ENCODE measurements at regions not wholly inside any gene's neighbourhood (a gene's known extent, or its start where the extent isn't known, plus 50 kb on each side); places are given as distances from the start of the nearest gene placed in this dataset.

- Histone ChIP-seq H3K36me3 (ENCODE audit: control insufficient read depth, insufficient read depth, low read length) (no peaks in the 10 kb centered on the region), H3K4me1 (replicated peaks in 1 of 2; ENCODE audit: control insufficient read depth in 2 of 2, insufficient read depth in 2 of 2, low read length in 2 of 2) (no peaks in the 10 kb centered on the region; a peak in 1 of 5 replicates), H3K27me3 (ENCODE audit: control insufficient read depth in 2 of 2, insufficient read depth in 2 of 2, low read length in 2 of 2) (no peaks in the 10 kb centered on the region), H4K20me1 (replicated peaks; ENCODE audit: control insufficient read depth, insufficient read depth, low read length) (no peaks in the 10 kb centered on the region), H3K9me3 (replicated peaks; ENCODE audit: control insufficient read depth, insufficient read depth, low read depth, low read length) (no peaks in the 10 kb centered on the region), H3K4me2 (ENCODE audit: insufficient read depth, low read length) (no peak overlapping the region), H3K4me3 (no peak overlapping the region), H2AFZ (ENCODE audit: low read depth, low read length) (no peak overlapping the region), H3K27ac (ENCODE audit: extremely low read depth, low read depth, low read length) (no peak overlapping the region), H3K79me2 (ENCODE audit: control insufficient read depth, insufficient read depth, low read length) (no peaks in the 10 kb centered on the region), H3K9ac (ENCODE audit: insufficient read depth in 1 of 2, low read depth in 2 of 2, low read length in 2 of 2) (no peak overlapping the region), H3K9me1 (ENCODE audit: control insufficient read depth, insufficient read depth, low read length) (no peaks in the 10 kb centered on the region)
- ChIA-PET POLR2A (no interaction called here), CTCF (ENCODE audit: low intra/inter-chr PET ratio) (no interaction called here)
- TF ChIP-seq, protein P1, sequence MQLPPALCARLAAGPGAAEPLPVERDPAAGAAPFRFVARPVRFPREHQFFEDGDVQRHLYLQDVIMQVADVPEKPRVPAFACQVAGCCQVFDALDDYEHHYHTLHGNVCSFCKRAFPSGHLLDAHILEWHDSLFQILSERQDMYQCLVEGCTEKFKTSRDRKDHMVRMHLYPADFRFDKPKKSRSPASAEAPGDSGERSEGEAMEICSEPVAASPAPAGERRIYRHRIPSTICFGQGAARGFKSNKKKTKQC (CRISPR knock-in tag; IDR thresholded peaks at IDR 0.05) = no peak
- TF ChIP-seq, protein P2, sequence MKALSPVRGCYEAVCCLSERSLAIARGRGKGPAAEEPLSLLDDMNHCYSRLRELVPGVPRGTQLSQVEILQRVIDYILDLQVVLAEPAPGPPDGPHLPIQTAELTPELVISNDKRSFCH (CRISPR knock-in tag; IDR thresholded peaks at IDR 0.05) = no peak
- TF ChIP-seq, protein P2 (tag; IDR thresholded peaks at IDR 0.05) = peak; percentile 38; the same call in 1 of the 2 replicates
- TF ChIP-seq KHSRP (IDR thresholded peaks at IDR 0.05) = no peak
- WGBS (ENCODE audit: insufficient coverage, low coverage, missing lambda C conversion rate) = 24% methylated on average over 5 of the region's 5 CpGs
- FAIRE-seq = no peak
- intact Hi-C loops (cut with micrococcal nuclease) = no loop called here
- DNase-seq (ENCODE audit: extremely low read depth in 1 of 4, low spot score in 3 of 4) = no peak
- BruUV-seq (replicated peaks) = no TSS peak
- in situ Hi-C loops (cut with MboI) = no loop called here
- no peak for ATAC-seq
Observed at GRCh38 chr3:150296123-150296735, 111.9 kb upstream of the TSC22D2 start.
